ENCODE measurements at regions not wholly inside any gene's neighbourhood (a gene's known extent, or its start where the extent isn't known, plus 50 kb on each side); places are given as distances from the start of the nearest gene placed in this dataset.

DNA sequence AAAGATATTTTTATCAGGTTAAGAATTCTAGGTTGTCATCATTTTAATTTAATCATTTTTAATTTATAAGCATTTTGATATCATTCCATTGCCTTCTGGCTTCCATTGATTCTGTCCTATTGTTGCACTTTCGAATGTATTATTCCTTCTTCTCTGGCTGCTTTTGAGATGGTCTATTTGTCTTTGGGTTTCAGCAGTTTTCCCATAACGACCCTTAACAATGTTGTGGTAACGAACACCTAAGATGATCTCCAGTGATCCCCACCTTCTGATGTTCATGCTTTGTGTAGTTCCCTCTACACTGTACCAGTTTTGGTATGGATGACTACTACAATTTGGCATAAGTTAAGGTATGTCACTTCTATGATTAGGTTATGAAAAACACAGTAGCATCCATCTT, 59.9 kb downstream of the MINAR1 start:
- Histone ChIP-seq H3K36me3 (ENCODE audit: control insufficient read depth, low read length) (no peaks in the 10 kb centered on the region), H3K9me2 (replicated peaks; ENCODE audit: control insufficient read depth, low read length) (no peaks in the 10 kb centered on the region), H3K27me3 (ENCODE audit: control insufficient read depth, low read length) (no peaks in the 10 kb centered on the region), H3F3A (ENCODE audit: control insufficient read depth, insufficient read depth) (no peaks in the 10 kb centered on the region), H3K9me3 (ENCODE audit: control insufficient read depth, insufficient read depth, low read length) (no peaks in the 10 kb centered on the region), H3K4me3 (ENCODE audit: low read length) (no peak overlapping the region), H3K79me2 (ENCODE audit: control insufficient read depth, low read length) (no peaks in the 10 kb centered on the region), H3K27ac (ENCODE audit: low read depth, low read length) (no peak overlapping the region), H4K20me1 (ENCODE audit: control insufficient read depth, insufficient read depth, low read depth, low read length) (no peaks in the 10 kb centered on the region), H3K4me2 (ENCODE audit: low read length) (no peak overlapping the region), H3K4me1 (ENCODE audit: control insufficient read depth, low read length) (no peaks in the 10 kb centered on the region)
- no peak for TF ChIP-seq EZH2phosphoT487 (IDR thresholded peaks at IDR 0.05; ENCODE audit: borderline replicate concordance, low read length)
- TF ChIP-seq, protein P1, sequence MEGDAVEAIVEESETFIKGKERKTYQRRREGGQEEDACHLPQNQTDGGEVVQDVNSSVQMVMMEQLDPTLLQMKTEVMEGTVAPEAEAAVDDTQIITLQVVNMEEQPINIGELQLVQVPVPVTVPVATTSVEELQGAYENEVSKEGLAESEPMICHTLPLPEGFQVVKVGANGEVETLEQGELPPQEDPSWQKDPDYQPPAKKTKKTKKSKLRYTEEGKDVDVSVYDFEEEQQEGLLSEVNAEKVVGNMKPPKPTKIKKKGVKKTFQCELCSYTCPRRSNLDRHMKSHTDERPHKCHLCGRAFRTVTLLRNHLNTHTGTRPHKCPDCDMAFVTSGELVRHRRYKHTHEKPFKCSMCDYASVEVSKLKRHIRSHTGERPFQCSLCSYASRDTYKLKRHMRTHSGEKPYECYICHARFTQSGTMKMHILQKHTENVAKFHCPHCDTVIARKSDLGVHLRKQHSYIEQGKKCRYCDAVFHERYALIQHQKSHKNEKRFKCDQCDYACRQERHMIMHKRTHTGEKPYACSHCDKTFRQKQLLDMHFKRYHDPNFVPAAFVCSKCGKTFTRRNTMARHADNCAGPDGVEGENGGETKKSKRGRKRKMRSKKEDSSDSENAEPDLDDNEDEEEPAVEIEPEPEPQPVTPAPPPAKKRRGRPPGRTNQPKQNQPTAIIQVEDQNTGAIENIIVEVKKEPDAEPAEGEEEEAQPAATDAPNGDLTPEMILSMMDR (IDR thresholded peaks at IDR 0.05; ENCODE audit: low read depth, low read length, poor library complexity, severe bottlenecking): no peak

DNA sequence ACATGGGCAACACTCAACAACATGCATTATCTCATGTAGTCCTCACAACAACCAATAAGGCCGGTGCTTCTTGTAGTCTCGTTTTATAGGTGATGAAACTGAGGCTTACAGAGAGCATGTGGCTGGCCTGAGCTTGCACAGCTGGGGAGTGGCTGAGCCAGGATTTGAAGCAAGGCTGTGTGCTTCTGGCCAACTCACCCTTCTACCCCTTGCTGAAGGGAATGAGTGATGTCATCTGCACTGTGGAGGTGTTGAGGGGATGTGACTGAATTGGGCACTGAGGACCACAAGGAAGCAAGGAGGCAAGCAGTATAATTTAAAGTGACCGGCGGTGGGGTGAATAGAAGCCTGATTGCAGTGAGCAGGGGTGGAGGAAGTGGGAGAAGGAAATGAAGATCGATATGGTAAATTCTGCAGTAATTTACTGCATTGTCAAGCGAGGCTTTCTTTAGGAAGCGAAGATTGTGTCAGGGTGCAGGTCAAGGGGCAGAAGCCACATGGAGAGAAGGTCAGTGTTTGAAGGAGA, 62.3 kb downstream of the MINAR1 start:
- H3F3A ChIP-seq (ENCODE audit: control insufficient read depth, insufficient read depth): no peaks in the 10 kb centered on the region
- H3K36me3 ChIP-seq (ENCODE audit: control insufficient read depth, low read length): no peaks in the 10 kb centered on the region
- no peak overlapping the region for H3K27ac ChIP-seq (ENCODE audit: low read depth, low read length)
- no peaks in the 10 kb centered on the region for H3K9me2 ChIP-seq (replicated peaks; ENCODE audit: control insufficient read depth, low read length)
- no peaks in the 10 kb centered on the region for H3K4me1 ChIP-seq (ENCODE audit: control insufficient read depth, low read length)
- no peaks in the 10 kb centered on the region for H4K20me1 ChIP-seq (ENCODE audit: control insufficient read depth, insufficient read depth, low read depth, low read length)
- H3K27me3 ChIP-seq (ENCODE audit: control insufficient read depth, low read length): no peaks in the 10 kb centered on the region
- TF ChIP-seq EZH2phosphoT487 (IDR thresholded peaks at IDR 0.05; ENCODE audit: borderline replicate concordance, low read length): no peak
- TF ChIP-seq, protein P1 (IDR thresholded peaks at IDR 0.05; ENCODE audit: low read depth, low read length, poor library complexity, severe bottlenecking): no peak
- H3K4me2 ChIP-seq (ENCODE audit: low read length): no peak overlapping the region
- no peaks in the 10 kb centered on the region for H3K79me2 ChIP-seq (ENCODE audit: control insufficient read depth, low read length)
- H3K9me3 ChIP-seq (ENCODE audit: control insufficient read depth, insufficient read depth, low read length): no peaks in the 10 kb centered on the region
- H3K4me3 ChIP-seq (ENCODE audit: low read length): no peak overlapping the region

DNA sequence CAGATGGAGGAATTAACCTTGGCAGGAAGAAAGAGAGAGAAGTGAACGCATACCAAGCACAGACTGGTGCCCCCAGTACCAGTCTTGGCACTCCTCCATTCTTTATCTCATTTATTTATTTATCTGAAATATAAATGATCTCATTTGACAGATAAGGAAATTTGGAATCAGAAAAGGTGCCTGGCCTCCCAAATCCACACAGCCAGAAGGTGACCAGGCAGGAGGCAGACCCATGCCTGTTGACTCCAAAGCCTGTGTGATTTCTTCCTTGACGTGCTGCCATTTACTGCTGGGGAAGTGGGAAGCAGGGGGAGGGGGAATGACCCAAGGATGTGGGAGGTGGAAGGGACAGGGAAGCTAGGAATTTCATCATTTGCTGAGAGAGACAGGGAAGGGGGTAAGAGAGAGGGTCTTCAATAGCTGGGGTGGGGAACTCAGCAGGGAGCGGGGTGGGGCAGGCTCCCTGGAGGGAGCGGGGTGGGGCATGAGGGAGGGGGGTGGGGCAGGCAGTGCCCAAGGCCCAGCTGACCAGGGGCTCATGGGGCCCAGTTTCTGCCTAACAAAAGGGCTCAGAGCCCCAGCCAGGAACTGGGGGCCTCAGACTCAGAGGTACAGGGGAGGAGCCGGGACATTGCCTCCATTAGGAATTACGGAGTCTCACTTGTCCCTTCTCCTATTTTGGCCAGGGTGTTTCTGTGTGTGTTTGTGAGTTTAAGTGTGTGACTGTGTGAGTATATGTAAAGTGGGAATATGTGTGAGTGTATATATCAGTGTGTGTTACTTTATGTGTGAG, 63.0 kb downstream of the MINAR1 start:
- H3K4me3 ChIP-seq (ENCODE audit: low read length): no peak overlapping the region
- H3K9me2 ChIP-seq (replicated peaks; ENCODE audit: control insufficient read depth, low read length): no peaks in the 10 kb centered on the region
- no peak overlapping the region for H3K27ac ChIP-seq (ENCODE audit: low read depth, low read length)
- H3K79me2 ChIP-seq (ENCODE audit: control insufficient read depth, low read length): no peaks in the 10 kb centered on the region
- H3K4me1 ChIP-seq (ENCODE audit: control insufficient read depth, low read length): no peaks in the 10 kb centered on the region
- no peak overlapping the region for H3K4me2 ChIP-seq (ENCODE audit: low read length)
- no peaks in the 10 kb centered on the region for H3K27me3 ChIP-seq (ENCODE audit: control insufficient read depth, low read length)
- no peak for TF ChIP-seq EZH2phosphoT487 (IDR thresholded peaks at IDR 0.05; ENCODE audit: borderline replicate concordance, low read length)
- H3F3A ChIP-seq (ENCODE audit: control insufficient read depth, insufficient read depth): no peaks in the 10 kb centered on the region
- no peaks in the 10 kb centered on the region for H3K36me3 ChIP-seq (ENCODE audit: control insufficient read depth, low read length)
- no peaks in the 10 kb centered on the region for H3K9me3 ChIP-seq (ENCODE audit: control insufficient read depth, insufficient read depth, low read length)
- H4K20me1 ChIP-seq (ENCODE audit: control insufficient read depth, insufficient read depth, low read depth, low read length): no peaks in the 10 kb centered on the region

DNA sequence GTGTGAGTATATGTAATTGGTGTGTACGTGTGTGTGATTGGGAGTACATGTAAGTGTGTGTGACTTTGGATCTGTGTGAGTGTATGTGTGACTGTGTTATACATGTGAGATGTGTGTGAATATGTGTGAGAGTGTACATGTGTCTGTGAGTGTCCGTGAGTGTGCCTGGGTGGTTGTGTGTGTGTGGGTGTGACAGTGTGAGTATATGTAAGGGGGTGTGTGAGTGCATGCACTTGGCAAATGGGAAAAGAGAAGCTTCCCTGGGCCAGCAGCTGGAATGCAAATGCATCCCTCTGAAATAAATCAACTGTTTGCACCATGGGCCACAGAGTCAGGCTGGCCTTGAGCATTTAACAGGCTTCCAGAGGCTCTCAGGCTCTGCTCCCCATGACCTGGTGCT, 63.6 kb downstream of the MINAR1 start:
- no peak overlapping the region for H3K27ac ChIP-seq (ENCODE audit: low read depth, low read length)
- H3K79me2 ChIP-seq (ENCODE audit: control insufficient read depth, low read length): no peaks in the 10 kb centered on the region
- H3F3A ChIP-seq (ENCODE audit: control insufficient read depth, insufficient read depth): no peaks in the 10 kb centered on the region
- H3K9me3 ChIP-seq (ENCODE audit: control insufficient read depth, insufficient read depth, low read length): no peaks in the 10 kb centered on the region
- H3K4me3 ChIP-seq (ENCODE audit: low read length): no peak overlapping the region
- H4K20me1 ChIP-seq (ENCODE audit: control insufficient read depth, insufficient read depth, low read depth, low read length): no peaks in the 10 kb centered on the region
- no peak overlapping the region for H3K4me2 ChIP-seq (ENCODE audit: low read length)
- H3K4me1 ChIP-seq (ENCODE audit: control insufficient read depth, low read length): no peaks in the 10 kb centered on the region
- no peaks in the 10 kb centered on the region for H3K9me2 ChIP-seq (replicated peaks; ENCODE audit: control insufficient read depth, low read length)
- TF ChIP-seq, protein P1 (IDR thresholded peaks at IDR 0.05; ENCODE audit: low read depth, low read length, poor library complexity, severe bottlenecking): no peak
- no peak for TF ChIP-seq EZH2phosphoT487 (IDR thresholded peaks at IDR 0.05; ENCODE audit: borderline replicate concordance, low read length)
- no peaks in the 10 kb centered on the region for H3K36me3 ChIP-seq (ENCODE audit: control insufficient read depth, low read length)
- no peaks in the 10 kb centered on the region for H3K27me3 ChIP-seq (ENCODE audit: control insufficient read depth, low read length)
